ENCODE measurements at regions not wholly inside any gene's neighbourhood (a gene's known extent, or its start where the extent isn't known, plus 50 kb on each side); places are given as distances from the start of the nearest gene placed in this dataset.

GRCh38 chr7:52257890-52258289 lies 777.5 kb upstream of the POM121L12 start:
- no peak for TF ChIP-seq CTCF (IDR thresholded peaks at IDR 0.05)
- TF ChIP-seq ZFX (IDR thresholded peaks at IDR 0.05; ENCODE audit: borderline replicate concordance), result no peak

Data from 22Rv1 (cell line).